NCI-H2196 treated with DMSO at 0.1 percent for 48 hours (cell line): ENCODE measurements at regions not wholly inside any gene's neighbourhood (a gene's known extent, or its start where the extent isn't known, plus 50 kb on each side); places are given as distances from the start of the nearest gene placed in this dataset.
"Not testable (repeated sequence)": the region's sequence is repeated elsewhere in the genome, so short reads cannot be mapped to it uniquely, and the experiment has no call there.

Source experiments
- DNase-seq: peaks from one replicate; lab custom pipeline; 2025; ENCODE audit not compliant: unreplicated experiment; lab: John Stamatoyannopoulos, UW

- DNase-seq, result peak; percentile 65
These were observed 62.6 kb upstream of the CDR2 start for GRCh38 chr16:22436823-22437652.

GRCh38 chr16:22436326-22436822 lies 62.0 kb upstream of the CDR2 start:
- DNase-seq, result not testable (repeated sequence)

- DNase-seq, result not testable (repeated sequence)
These were observed 56.9 kb upstream of the CDR2 start for GRCh38 chr16:22431314-22431713.

- DNase-seq, result no peak
These were observed 54.2 kb upstream of the CDR2 start for GRCh38 chr16:22428654-22429053.

- no peak for DNase-seq
These were observed 53.1 kb upstream of the CDR2 start for GRCh38 chr16:22427556-22427955.

- DNase-seq, result no peak
These were observed 51.4 kb upstream of the CDR2 start for GRCh38 chr16:22425847-22426246.

GRCh38 chr16:22425036-22425801 lies 50.8 kb upstream of the CDR2 start:
- DNase-seq, result no peak

- DNase-seq, result no peak
These were observed 49.9 kb upstream of the CDR2 start for GRCh38 chr16:22424161-22424937.
